Panc1 (cell line): ENCODE measurements at regions not wholly inside any gene's neighbourhood (a gene's known extent, or its start where the extent isn't known, plus 50 kb on each side); places are given as distances from the start of the nearest gene placed in this dataset.

Source experiments
- CTCF ChIP-seq: fragments of 450-650 bp; IDR thresholded peaks from 2 replicates; pipeline ENCODE4 v1.5.1; 2017; ENCODE audit warnings: mild to moderate bottlenecking
- POLR2AphosphoS5 ChIP-seq: IDR thresholded peaks from 2 replicates; pipeline ENCODE4 v1.6.1; 2012; ENCODE audit warnings: mild to moderate bottlenecking, low read depth, low read length, moderate library complexity

GRCh38 chr6:25038300-25038699 lies 102.5 kb upstream of the RIPOR2 start:
- TF ChIP-seq CTCF (no peak), POLR2AphosphoS5 (no peak)
